OCI-LY7 (cell line): ENCODE measurements at regions not wholly inside any gene's neighbourhood (a gene's known extent, or its start where the extent isn't known, plus 50 kb on each side); places are given as distances from the start of the nearest gene placed in this dataset.

Experiments used
- BruUV-seq: library from RNA; stranded (reverse); fragments of 400-500 nt; replicated peaks from 2 replicates; lab custom pipeline; 2021; lab: Mats Ljungman, UMichigan
- CTCF ChIA-PET: fragments of 300-600 bp; sonication (Branson Sonifier 250); formaldehyde crosslinking; loops from one replicate; lab custom pipeline; 2022; ENCODE audit warnings: antibody characterized with exemption; ENCODE audit not compliant: unreplicated experiment; lab: Charles Lee
- POLR2A ChIA-PET: fragments of 300-600 bp; sonication (Branson Sonifier 250); formaldehyde crosslinking; loops from one replicate; lab custom pipeline; 2022; ENCODE audit warnings: antibody characterized with exemption; lab: Charles Lee
- DNase-seq: peaks from one replicate; pipeline ENCODE4 v3.0.0-alpha.2; 2015; ENCODE audit warnings: low spot score
- H2AFZ ChIP-seq: fragments of 200-600 bp; sonication (generic), shearing (Covaris generic); 2 replicates; pipeline ENCODE4 v1.6.1; 2014; ENCODE audit warnings: mild to moderate bottlenecking, antibody characterized with exemption, low read length, moderate library complexity
- H3K27ac ChIP-seq: fragments of 200-600 bp; sonication (generic); 2 replicates; pipeline ENCODE4 v1.5.1; 2014; ENCODE audit warnings: mixed run types, low read depth, mild to moderate bottlenecking, moderate library complexity, low read length, inconsistent platforms; ENCODE audit not compliant: poor library complexity, severe bottlenecking
- H3K36me3 ChIP-seq: fragments of 200-600 bp; sonication (generic); 2 replicates; pipeline ENCODE4 v1.6.1; 2014; ENCODE audit warnings: mild to moderate bottlenecking, antibody characterized with exemption, low read length, moderate library complexity, mixed read lengths; ENCODE audit not compliant: insufficient read depth
- H3K4me1 ChIP-seq: fragments of 200-600 bp; sonication (generic); 2 replicates; pipeline ENCODE4 v1.5.1; 2014; ENCODE audit warnings: mild to moderate bottlenecking, low read length; ENCODE audit not compliant: insufficient read depth, poor library complexity, severe bottlenecking
- H3K4me2 ChIP-seq: fragments of 200-600 bp; sonication (generic); 2 replicates; pipeline ENCODE4 v1.6.1; 2014; ENCODE audit warnings: mild to moderate bottlenecking, low read length
- H3K4me3 ChIP-seq: fragments of 200-600 bp; sonication (generic); 2 replicates; pipeline ENCODE4 v1.5.1; 2014; ENCODE audit warnings: mild to moderate bottlenecking, low read depth, low read length; ENCODE audit not compliant: poor library complexity, severe bottlenecking
- H3K79me2 ChIP-seq: fragments of 200-600 bp; sonication (generic); 2 replicates; pipeline ENCODE4 v1.6.1; 2016; ENCODE audit warnings: low read depth, mild to moderate bottlenecking, low read length, moderate library complexity, mixed read lengths; ENCODE audit not compliant: insufficient read depth
- H3K9me2 ChIP-seq: fragments of 200-600 bp; sonication (generic); 2 replicates; pipeline ENCODE4 v1.6.1; 2016; ENCODE audit warnings: mild to moderate bottlenecking, low read length, mixed read lengths; ENCODE audit not compliant: insufficient read depth
- H3K9me3 ChIP-seq: fragments of 200-600 bp; sonication (generic); 2 replicates; pipeline ENCODE4 v1.6.1; 2014; ENCODE audit warnings: mild to moderate bottlenecking, mixed run types, low read length, mixed read lengths
- H4K20me1 ChIP-seq: fragments of 200-600 bp; sonication (generic); 2 replicates; pipeline ENCODE4 v1.6.1; 2014; ENCODE audit warnings: mild to moderate bottlenecking, antibody characterized with exemption, low read length, moderate library complexity, mixed read lengths; ENCODE audit not compliant: insufficient read depth
- CTCF ChIP-seq: fragments of 200-600 bp; sonication (generic); conservative IDR thresholded peaks from 2 replicates; pipeline ENCODE4 v1.5.1; 2014; ENCODE audit warnings: mild to moderate bottlenecking, antibody characterized with exemption, low read length, moderate library complexity, mixed read lengths
- EZH2phosphoT487 ChIP-seq: fragments of 200-600 bp; sonication (generic); IDR thresholded peaks from 2 replicates; pipeline ENCODE4 v1.6.1; 2018; ENCODE audit warnings: low read depth, borderline replicate concordance, mild to moderate bottlenecking, mixed run types, antibody characterized with exemption, low read length, moderate library complexity, mixed read lengths
- intact Hi-C: fragments of 100-400 bp; cut with micrococcal nuclease; formaldehyde crosslinking; loops from one replicate; pipeline ENCODE4 v1.10.0; 2022; ENCODE audit not compliant: unreplicated experiment

GRCh38 chr10:21172930-21173801 is 276.1 kb upstream of the NEBL start:
- Histone ChIP-seq H3K27ac (no peak overlapping the region), H2AFZ (no peak overlapping the region), H3K79me2 (no peaks in the 10 kb centered on the region), H4K20me1 (no peaks in the 10 kb centered on the region), H3K4me1 (no peaks in the 10 kb centered on the region), H3K36me3 (no peaks in the 10 kb centered on the region), H3K4me2 (no peak overlapping the region), H3K4me3 (no peak overlapping the region), H3K9me2 (no peaks in the 10 kb centered on the region), H3K9me3 (no peaks in the 10 kb centered on the region)
- BruUV-seq: no TSS peak
- intact Hi-C loops: no loop called here
- DNase-seq: no peak
- ChIA-PET CTCF (no interaction called here), POLR2A (interaction anchor here (0.6 kb wide), 2 partner anchors 19 to 403 kb away, joined by 3 to 4 read pairs; no protein-coding TSS in a partner anchor)
- TF ChIP-seq EZH2phosphoT487 (no peak), CTCF (no peak)

GRCh38 chr10:21172542-21172929 is 275.4 kb upstream of the NEBL start:
- ChIA-PET CTCF (no interaction called here), POLR2A (interaction anchor here (0.6 kb wide), 2 partner anchors 18 to 402 kb away, joined by 3 to 4 read pairs; no protein-coding TSS in a partner anchor)
- Histone ChIP-seq H3K9me3 (no peaks in the 10 kb centered on the region), H3K4me3 (no peak overlapping the region), H3K9me2 (no peaks in the 10 kb centered on the region), H3K27ac (no peak overlapping the region), H3K36me3 (no peaks in the 10 kb centered on the region), H3K79me2 (no peaks in the 10 kb centered on the region), H2AFZ (no peak overlapping the region), H4K20me1 (no peaks in the 10 kb centered on the region), H3K4me2 (no peak overlapping the region), H3K4me1 (no peaks in the 10 kb centered on the region)
- no TSS peak for BruUV-seq
- DNase-seq: no peak
- intact Hi-C loops: no loop called here
- TF ChIP-seq EZH2phosphoT487: no peak
- TF ChIP-seq CTCF: no peak
